MM.1S (cell line): ENCODE measurements at regions not wholly inside any gene's neighbourhood (a gene's known extent, or its start where the extent isn't known, plus 50 kb on each side); places are given as distances from the start of the nearest gene placed in this dataset.

Experiments used
- EZH2 ChIP-seq: fragments of 300-600 bp; sonication (generic); optimal IDR thresholded peaks from 2 replicates; pipeline ENCODE3; 2017; ENCODE audit warnings: low read depth, mild to moderate bottlenecking, antibody characterized with exemption, low read length, mixed read lengths
- EZH2phosphoT487 ChIP-seq: fragments of 300-600 bp; sonication (generic); IDR thresholded peaks from 2 replicates; pipeline ENCODE4 v1.6.1; 2018; ENCODE audit warnings: antibody characterized with exemption, low read length
- TF ChIP-seq, protein P1 (sequence below): fragments of 300-600 bp; sonication (generic); IDR thresholded peaks from 2 replicates; pipeline ENCODE4 v1.5.1; 2016; ENCODE audit warnings: antibody characterized with exemption, low read length, mixed read lengths

DNA sequence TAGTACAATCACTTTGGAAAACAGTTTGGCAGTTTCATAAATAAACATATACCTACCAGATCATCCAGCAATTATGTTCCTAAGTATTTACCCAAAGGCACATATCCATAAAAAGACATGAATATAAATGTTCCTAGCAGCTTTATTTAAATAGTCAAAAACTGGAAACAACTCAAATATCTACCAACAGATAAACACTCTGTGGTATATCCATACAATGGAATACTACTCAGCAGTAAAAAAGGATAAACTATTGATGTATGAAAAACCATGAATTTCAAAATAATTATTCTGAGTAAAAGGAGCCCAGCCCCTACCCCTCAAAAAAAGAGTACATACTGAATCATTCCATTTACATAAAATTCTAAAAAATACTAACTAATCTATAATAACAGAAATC is 232.7 kb upstream of the SLC30A5 start:
- TF ChIP-seq EZH2phosphoT487 (no peak), EZH2 (no peak)
- TF ChIP-seq, protein P1, sequence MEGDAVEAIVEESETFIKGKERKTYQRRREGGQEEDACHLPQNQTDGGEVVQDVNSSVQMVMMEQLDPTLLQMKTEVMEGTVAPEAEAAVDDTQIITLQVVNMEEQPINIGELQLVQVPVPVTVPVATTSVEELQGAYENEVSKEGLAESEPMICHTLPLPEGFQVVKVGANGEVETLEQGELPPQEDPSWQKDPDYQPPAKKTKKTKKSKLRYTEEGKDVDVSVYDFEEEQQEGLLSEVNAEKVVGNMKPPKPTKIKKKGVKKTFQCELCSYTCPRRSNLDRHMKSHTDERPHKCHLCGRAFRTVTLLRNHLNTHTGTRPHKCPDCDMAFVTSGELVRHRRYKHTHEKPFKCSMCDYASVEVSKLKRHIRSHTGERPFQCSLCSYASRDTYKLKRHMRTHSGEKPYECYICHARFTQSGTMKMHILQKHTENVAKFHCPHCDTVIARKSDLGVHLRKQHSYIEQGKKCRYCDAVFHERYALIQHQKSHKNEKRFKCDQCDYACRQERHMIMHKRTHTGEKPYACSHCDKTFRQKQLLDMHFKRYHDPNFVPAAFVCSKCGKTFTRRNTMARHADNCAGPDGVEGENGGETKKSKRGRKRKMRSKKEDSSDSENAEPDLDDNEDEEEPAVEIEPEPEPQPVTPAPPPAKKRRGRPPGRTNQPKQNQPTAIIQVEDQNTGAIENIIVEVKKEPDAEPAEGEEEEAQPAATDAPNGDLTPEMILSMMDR = no peak
